Hepatocyte (in vitro differentiated cells): ENCODE measurements at regions not wholly inside any gene's neighbourhood (a gene's known extent, or its start where the extent isn't known, plus 50 kb on each side); places are given as distances from the start of the nearest gene placed in this dataset.

ENCODE experiments used
- EZH2 ChIP-seq: fragments of 200-600 bp; sonication (generic); IDR thresholded peaks from 2 replicates; pipeline ENCODE4 v1.6.1; 2016; ENCODE audit warnings: antibody characterized with exemption, mild to moderate bottlenecking, borderline replicate concordance
- TF ChIP-seq, protein P1 (sequence below): fragments of 200-600 bp; sonication (generic); IDR thresholded peaks from 2 replicates; pipeline ENCODE4 v1.5.1; 2016; ENCODE audit warnings: antibody characterized with exemption, mild to moderate bottlenecking; ENCODE audit not compliant: poor library complexity

DNA sequence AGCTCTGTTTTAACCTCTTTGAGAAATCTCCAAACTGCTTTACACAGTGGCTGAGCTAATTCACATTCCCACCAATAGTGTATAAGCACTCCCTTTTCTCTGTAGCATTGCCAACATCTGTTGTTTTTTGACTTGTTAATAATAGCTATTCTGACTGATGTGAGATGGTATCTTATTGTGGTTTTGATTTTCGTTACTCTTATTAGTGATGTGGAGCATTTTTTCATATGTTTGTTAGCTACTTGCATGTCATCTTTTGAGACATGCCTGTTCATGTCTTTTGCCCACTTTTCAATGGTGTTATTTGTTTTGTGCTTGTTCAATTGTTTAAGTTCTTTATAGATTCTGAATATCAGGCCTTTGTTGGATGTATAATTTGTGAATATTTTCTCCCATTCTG lies 225.2 kb upstream of the TRPC7 start:
- TF ChIP-seq, protein P1, sequence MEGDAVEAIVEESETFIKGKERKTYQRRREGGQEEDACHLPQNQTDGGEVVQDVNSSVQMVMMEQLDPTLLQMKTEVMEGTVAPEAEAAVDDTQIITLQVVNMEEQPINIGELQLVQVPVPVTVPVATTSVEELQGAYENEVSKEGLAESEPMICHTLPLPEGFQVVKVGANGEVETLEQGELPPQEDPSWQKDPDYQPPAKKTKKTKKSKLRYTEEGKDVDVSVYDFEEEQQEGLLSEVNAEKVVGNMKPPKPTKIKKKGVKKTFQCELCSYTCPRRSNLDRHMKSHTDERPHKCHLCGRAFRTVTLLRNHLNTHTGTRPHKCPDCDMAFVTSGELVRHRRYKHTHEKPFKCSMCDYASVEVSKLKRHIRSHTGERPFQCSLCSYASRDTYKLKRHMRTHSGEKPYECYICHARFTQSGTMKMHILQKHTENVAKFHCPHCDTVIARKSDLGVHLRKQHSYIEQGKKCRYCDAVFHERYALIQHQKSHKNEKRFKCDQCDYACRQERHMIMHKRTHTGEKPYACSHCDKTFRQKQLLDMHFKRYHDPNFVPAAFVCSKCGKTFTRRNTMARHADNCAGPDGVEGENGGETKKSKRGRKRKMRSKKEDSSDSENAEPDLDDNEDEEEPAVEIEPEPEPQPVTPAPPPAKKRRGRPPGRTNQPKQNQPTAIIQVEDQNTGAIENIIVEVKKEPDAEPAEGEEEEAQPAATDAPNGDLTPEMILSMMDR, result no peak
- no peak for TF ChIP-seq EZH2
